HAP-1 (cell line): ENCODE measurements at regions not wholly inside any gene's neighbourhood (a gene's known extent, or its start where the extent isn't known, plus 50 kb on each side); places are given as distances from the start of the nearest gene placed in this dataset.

Source experiments
- DNase-seq, 2 experiments: peaks; one replicate each; pipeline ENCODE4 v3.0.0-alpha.2; 2016 to 2020; ENCODE audit warnings: low spot score in 2 of 2
- H3K27me3 ChIP-seq: fragments of 250-450 bp; sonication (Bioruptor Pico); 2 replicates; pipeline ENCODE4 v1.5.1; 2020; ENCODE audit warnings: low read depth, mild to moderate bottlenecking, moderate library complexity
- H3K36me3 ChIP-seq: fragments of 250-450 bp; sonication (Bioruptor Pico); replicated peaks from 2 replicates; pipeline ENCODE4 v1.5.1; 2020; ENCODE audit warnings: mild to moderate bottlenecking
- H3K4me1 ChIP-seq: fragments of 250-450 bp; sonication (Bioruptor Pico); 2 replicates; pipeline ENCODE4 v1.5.1; 2020; ENCODE audit warnings: mild to moderate bottlenecking
- H3K4me3 ChIP-seq: fragments of 250-450 bp; sonication (Bioruptor Pico); 2 replicates; pipeline ENCODE4 v1.5.1; 2020; ENCODE audit warnings: mild to moderate bottlenecking, moderate library complexity
- H3K9me3 ChIP-seq: fragments of 250-450 bp; sonication (Bioruptor Pico); 2 replicates; pipeline ENCODE4 v1.5.1; 2020; ENCODE audit warnings: mild to moderate bottlenecking, moderate library complexity
- in situ Hi-C: fragments of 300-500 bp; cut with MboI; formaldehyde crosslinking; loops from 3 replicates; pipeline ENCODE4 v1.14.3; 2020; ENCODE audit warnings: low sequenced_read_pairs, inconsistent platforms, mixed read lengths

GRCh38 chr6:145497006-145497405 lies 238.3 kb downstream of the EPM2A start:
- in situ Hi-C loops, result no loop called here
- DNase-seq, result no peak
- Histone ChIP-seq H3K27me3 (no peaks in the 10 kb centered on the region), H3K9me3 (no peaks in the 10 kb centered on the region), H3K4me3 (no peak overlapping the region), H3K4me1 (no peaks in the 10 kb centered on the region), H3K36me3 (no peaks in the 10 kb centered on the region)

DNA sequence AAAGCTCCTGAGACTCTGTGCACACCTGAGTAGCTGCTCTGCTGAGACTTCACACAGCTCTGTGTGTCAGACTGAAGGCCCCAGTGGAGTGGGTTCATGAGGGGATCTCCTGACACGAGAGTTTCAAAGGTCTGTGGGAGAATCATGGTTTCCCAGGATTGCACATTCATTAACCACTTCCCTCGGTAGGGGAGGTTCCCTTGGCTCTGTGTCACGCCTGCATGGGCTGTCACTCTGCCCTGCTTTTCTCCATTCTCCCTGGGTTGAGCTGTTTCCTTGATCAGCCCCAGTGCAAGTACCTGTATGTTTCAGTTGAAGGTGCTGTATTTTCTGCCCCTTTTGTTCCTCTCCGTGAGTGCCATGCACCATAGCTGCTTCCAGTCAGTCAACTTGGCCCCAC lies 236.9 kb downstream of the EPM2A start:
- Histone ChIP-seq H3K27me3 (no peaks in the 10 kb centered on the region), H3K36me3 (no peaks in the 10 kb centered on the region), H3K9me3 (no peaks in the 10 kb centered on the region), H3K4me1 (no peaks in the 10 kb centered on the region), H3K4me3 (no peak overlapping the region)
- in situ Hi-C loops, result no loop called here
- no peak for DNase-seq

DNA sequence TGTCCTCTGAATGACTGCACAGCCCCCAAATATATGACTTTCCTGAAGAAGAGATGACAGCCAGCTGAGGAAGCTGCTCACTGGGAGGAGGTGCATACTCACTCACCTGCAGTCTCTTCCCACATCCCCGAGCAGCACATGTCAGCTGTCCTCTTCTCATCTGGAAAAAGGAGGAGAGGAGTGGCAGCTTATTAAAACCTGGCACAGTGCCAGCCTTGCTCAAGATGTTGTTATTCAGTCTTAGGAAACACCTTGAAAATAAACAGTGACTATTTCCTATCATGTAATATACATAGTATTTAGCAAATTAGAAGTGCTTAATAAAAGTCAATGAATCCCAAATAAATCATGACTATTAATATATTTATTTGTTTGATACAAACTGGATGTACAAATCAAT lies 232.9 kb downstream of the EPM2A start:
- Histone ChIP-seq H3K4me3 (no peak overlapping the region), H3K36me3 (no peaks in the 10 kb centered on the region), H3K4me1 (no peaks in the 10 kb centered on the region), H3K27me3 (no peaks in the 10 kb centered on the region), H3K9me3 (no peaks in the 10 kb centered on the region)
- in situ Hi-C loops, result no loop called here
- no peak for DNase-seq

GRCh38 chr6:145506136-145506535 lies 229.2 kb downstream of the EPM2A start:
- Histone ChIP-seq H3K36me3 (no peaks in the 10 kb centered on the region), H3K27me3 (no peaks in the 10 kb centered on the region), H3K4me3 (no peak overlapping the region), H3K4me1 (no peaks in the 10 kb centered on the region), H3K9me3 (peaks cover 5% of the 10 kb centered on the region; the same call in 1 of the 2 replicates)
- DNase-seq, result no peak
- in situ Hi-C loops, result no loop called here

- Histone ChIP-seq H3K4me1 (no peaks in the 10 kb centered on the region), H3K27me3 (no peaks in the 10 kb centered on the region), H3K4me3 (no peak overlapping the region), H3K36me3 (no peaks in the 10 kb centered on the region), H3K9me3 (peaks cover 5% of the 10 kb centered on the region; the same call in 1 of the 2 replicates)
- in situ Hi-C loops, result no loop called here
- no peak for DNase-seq
Observed at GRCh38 chr6:145506565-145506964, 228.8 kb downstream of the EPM2A start.

GRCh38 chr6:145507239-145507638 lies 228.1 kb downstream of the EPM2A start:
- in situ Hi-C loops, result no loop called here
- H3K4me1 ChIP-seq, result no peaks in the 10 kb centered on the region

GRCh38 chr6:145508107-145508506 lies 227.2 kb downstream of the EPM2A start:
- Histone ChIP-seq H3K36me3 (no peaks in the 10 kb centered on the region), H3K4me1 (no peaks in the 10 kb centered on the region), H3K27me3 (no peaks in the 10 kb centered on the region), H3K9me3 (peaks cover 5% of the 10 kb centered on the region; the same call in 1 of the 2 replicates), H3K4me3 (no peak overlapping the region)
- no peak for DNase-seq
- in situ Hi-C loops, result no loop called here

More at GRCh38 chr6:145507239-145507638, 228.1 kb downstream of the EPM2A start:
- no peaks in the 10 kb centered on the region for H3K27me3 ChIP-seq
- H3K4me3 ChIP-seq, result no peak overlapping the region
- H3K9me3 ChIP-seq, result peaks cover 5% of the 10 kb centered on the region; the same call in 1 of the 2 replicates
- no peak for DNase-seq
- H3K36me3 ChIP-seq, result no peaks in the 10 kb centered on the region

GRCh38 chr6:145517492-145517891 lies 217.8 kb downstream of the EPM2A start:
- in situ Hi-C loops, result no loop called here
- Histone ChIP-seq H3K36me3 (no peaks in the 10 kb centered on the region), H3K9me3 (no peaks in the 10 kb centered on the region), H3K27me3 (no peaks in the 10 kb centered on the region), H3K4me3 (no peak overlapping the region), H3K4me1 (no peaks in the 10 kb centered on the region)
- no peak for DNase-seq

DNA sequence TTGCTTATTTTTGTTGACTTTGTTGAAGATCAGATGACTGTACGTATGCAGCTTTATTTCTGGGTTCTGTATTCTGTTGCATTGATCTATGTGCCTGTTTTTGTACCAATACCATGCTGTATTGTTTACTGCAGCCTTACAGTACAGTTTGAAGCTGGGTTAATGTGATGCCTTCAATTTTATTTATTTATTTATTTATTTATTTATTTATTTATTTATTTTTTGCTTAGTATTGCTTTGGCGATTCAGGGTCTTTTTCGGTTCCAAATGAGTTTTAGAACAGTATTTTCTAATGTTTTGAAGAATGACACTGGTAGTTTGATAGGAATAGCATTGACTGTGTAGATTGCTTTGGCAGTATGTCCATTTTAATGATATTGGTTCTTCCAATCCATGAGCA lies 210.3 kb downstream of the EPM2A start:
- no peaks in the 10 kb centered on the region for H3K36me3 ChIP-seq
- no peaks in the 10 kb centered on the region for H3K9me3 ChIP-seq
- in situ Hi-C loops, result no loop called here
- H3K4me1 ChIP-seq, result no peaks in the 10 kb centered on the region
- no peak for DNase-seq
- no peaks in the 10 kb centered on the region for H3K27me3 ChIP-seq
- no peak overlapping the region for H3K4me3 ChIP-seq

DNA sequence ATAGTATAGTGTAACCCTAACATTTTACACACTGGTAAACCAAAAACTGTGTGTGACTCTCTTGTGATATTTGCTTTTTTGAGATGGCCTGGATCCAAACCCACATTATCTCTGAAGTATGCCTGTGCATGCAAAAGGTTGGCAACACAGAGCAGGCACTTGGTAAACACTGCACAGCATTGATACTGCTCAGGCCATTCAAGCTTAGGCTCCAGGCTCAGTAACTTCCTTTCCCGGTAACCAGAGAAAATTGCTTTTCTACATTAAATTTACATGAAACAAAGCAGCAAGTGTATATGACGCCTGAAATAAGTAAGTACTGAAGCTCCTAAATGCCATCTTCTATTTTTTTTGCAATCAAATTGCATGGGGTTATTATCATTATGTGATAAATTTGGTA lies 205.7 kb downstream of the EPM2A start:
- H3K9me3 ChIP-seq, result no peaks in the 10 kb centered on the region
- no peaks in the 10 kb centered on the region for H3K4me1 ChIP-seq
- no peaks in the 10 kb centered on the region for H3K36me3 ChIP-seq
- no peaks in the 10 kb centered on the region for H3K27me3 ChIP-seq
- in situ Hi-C loops, result no loop called here
- H3K4me3 ChIP-seq, result no peak overlapping the region
- DNase-seq, result no peak

GRCh38 chr6:145530454-145530853 lies 204.9 kb downstream of the EPM2A start:
- Histone ChIP-seq H3K36me3 (no peaks in the 10 kb centered on the region), H3K4me3 (no peak overlapping the region), H3K9me3 (no peaks in the 10 kb centered on the region), H3K27me3 (no peaks in the 10 kb centered on the region), H3K4me1 (no peaks in the 10 kb centered on the region)
- in situ Hi-C loops, result no loop called here
- DNase-seq, result no peak

GRCh38 chr6:145531032-145531431 lies 204.3 kb downstream of the EPM2A start:
- Histone ChIP-seq H3K9me3 (no peaks in the 10 kb centered on the region), H3K27me3 (no peaks in the 10 kb centered on the region), H3K4me3 (no peak overlapping the region), H3K36me3 (no peaks in the 10 kb centered on the region), H3K4me1 (no peaks in the 10 kb centered on the region)
- DNase-seq, result no peak
- in situ Hi-C loops, result no loop called here

- Histone ChIP-seq H3K9me3 (no peaks in the 10 kb centered on the region), H3K27me3 (no peaks in the 10 kb centered on the region), H3K4me3 (no peak overlapping the region), H3K36me3 (no peaks in the 10 kb centered on the region), H3K4me1 (no peaks in the 10 kb centered on the region)
- in situ Hi-C loops, result no loop called here
- no peak for DNase-seq
Observed at GRCh38 chr6:145531822-145532221, 203.5 kb downstream of the EPM2A start.

- H3K4me1 ChIP-seq, result no peaks in the 10 kb centered on the region
- DNase-seq, result no peak
- H3K27me3 ChIP-seq, result no peaks in the 10 kb centered on the region
- H3K36me3 ChIP-seq, result no peaks in the 10 kb centered on the region
- in situ Hi-C loops, result no loop called here
- H3K4me3 ChIP-seq, result no peak overlapping the region
- H3K9me3 ChIP-seq, result no peaks in the 10 kb centered on the region
Observed at GRCh38 chr6:145532361-145532760, 203.0 kb downstream of the EPM2A start.

DNA sequence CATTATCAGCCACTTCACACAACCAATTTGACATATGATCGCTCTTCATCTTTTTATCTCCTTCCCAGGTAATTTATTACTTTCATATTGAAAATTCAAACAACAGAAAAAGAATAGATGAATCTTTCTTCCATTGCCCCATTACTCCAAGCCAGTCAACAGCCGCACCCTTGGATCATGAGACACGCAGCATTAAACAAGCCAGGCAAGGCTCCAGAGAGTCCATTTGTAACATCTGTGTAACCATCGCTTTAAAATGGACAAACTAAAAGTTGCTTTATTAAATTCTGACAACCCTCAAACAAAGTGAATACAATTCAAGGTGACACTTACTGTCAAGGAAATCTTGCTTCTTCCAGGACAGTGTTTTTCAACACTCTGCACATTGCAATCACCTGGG lies 200.3 kb downstream of the EPM2A start:
- Histone ChIP-seq H3K4me3 (no peak overlapping the region), H3K27me3 (no peaks in the 10 kb centered on the region), H3K36me3 (no peaks in the 10 kb centered on the region), H3K4me1 (no peaks in the 10 kb centered on the region), H3K9me3 (no peaks in the 10 kb centered on the region)
- in situ Hi-C loops, result no loop called here
- no peak for DNase-seq
